Fibroblast of peridontal ligament (primary cell): ENCODE measurements at regions not wholly inside any gene's neighbourhood (a gene's known extent, or its start where the extent isn't known, plus 50 kb on each side); places are given as distances from the start of the nearest gene placed in this dataset.
A peak's percentile ranks its signal among the peaks of the same experiment; 100 is the strongest.

Experiments used
- DNase-seq: peaks from one replicate; pipeline ENCODE4 v3.0.0-alpha.2; 2010; ENCODE audit errors: extremely low read depth

DNA sequence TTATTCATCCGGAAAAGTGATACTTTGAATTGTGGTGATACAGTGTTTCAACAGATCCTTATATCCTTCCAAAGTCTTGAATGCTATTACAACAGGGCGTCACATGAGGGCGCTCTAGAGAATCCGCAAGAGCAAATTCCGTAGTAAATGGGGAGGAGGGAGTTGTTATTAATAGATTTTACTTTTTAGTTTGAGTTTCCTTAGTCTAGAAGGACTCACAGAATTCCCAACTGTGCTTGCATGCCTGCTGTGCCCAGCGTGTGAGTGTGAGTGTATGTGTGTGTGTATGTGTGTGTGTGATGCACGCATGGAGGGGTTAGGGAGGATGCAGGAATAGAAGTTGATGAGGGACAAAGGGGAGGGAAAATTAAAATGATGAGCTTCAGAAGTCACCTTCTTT is 375.3 kb downstream of the C12orf75 start:
- peak; percentile 69 for DNase-seq

DNA sequence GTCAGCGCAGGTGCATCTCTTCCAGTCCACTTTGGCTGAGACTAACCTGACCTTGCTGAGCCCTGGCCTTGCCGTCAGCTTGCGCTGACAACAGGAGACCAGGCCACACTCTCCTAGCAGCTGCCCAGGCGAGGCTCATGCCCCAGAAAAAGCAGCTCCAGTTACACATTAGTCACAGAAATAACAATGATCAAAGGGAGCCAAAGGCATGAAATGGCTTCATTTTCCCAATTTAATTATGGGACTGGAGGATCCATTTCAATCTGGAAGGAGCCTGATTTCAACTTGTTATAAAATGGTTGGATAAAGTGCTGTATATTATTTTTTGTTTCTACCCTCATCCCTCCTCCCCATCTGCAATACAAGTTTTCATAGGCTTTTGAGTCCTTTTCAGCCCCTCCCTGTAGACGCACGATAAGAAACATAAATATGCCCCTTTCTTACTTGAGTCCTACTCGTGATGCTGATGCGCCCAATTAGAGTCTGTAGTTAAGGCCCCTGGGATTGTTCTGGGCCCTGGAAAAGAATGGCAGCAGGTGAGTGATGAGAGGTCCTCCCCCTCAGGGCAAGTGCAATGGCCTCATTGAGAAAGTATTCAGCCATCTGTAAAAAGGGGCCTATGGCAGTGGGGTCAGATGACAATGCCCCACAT is 376.0 kb downstream of the C12orf75 start:
- peak; percentile 27 for DNase-seq

DNA sequence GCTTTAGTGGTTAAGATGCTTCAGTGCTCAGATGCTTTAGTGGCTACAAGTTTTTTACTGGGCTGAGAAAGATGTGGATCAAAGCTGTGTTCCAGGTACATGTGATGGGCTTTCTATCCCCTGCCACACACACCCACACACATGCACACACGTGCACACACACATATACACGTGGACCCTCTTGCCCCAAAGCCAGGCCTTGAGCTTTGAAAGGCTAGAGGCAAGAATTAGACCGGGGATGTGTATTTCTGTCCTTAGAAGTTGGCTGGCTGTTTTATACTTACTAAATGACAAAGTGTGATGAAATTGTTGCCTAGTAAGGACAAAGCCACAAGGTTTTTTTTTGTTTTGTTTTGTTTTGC is 376.5 kb downstream of the C12orf75 start:
- no peak for DNase-seq

DNA sequence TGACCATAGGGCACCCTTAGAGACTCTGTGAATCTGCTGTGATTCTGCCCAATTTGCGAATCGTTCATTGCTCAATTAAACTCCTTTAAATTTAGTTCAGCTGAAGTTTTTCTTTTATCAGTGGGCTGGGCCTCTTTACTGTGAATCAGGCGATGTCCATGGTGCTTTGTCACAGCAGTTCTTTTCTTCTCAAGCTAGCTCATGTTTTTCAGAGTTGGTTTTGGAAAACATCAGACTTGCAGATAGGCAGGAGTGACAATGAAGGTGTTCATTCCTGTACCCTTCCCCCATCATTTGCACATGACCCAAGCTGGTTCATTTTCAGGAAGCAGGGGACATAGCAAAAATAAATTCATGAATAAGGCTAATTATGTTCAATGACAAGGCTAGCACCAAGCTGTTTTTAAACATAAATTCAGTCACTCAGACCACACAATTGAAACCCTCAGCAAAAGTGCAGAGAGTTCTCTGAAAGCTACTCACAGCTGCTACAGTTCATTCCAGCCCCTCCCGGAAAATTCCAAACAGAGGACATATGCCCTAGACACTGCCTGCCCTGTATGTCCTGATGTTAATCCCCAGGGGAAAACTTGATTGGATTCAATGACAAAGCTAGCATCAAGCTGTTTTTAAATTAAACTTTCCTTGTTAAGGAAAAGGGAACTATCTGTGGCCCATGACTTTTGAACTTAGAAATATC is 383.3 kb downstream of the C12orf75 start:
- DNase-seq = no peak

DNA sequence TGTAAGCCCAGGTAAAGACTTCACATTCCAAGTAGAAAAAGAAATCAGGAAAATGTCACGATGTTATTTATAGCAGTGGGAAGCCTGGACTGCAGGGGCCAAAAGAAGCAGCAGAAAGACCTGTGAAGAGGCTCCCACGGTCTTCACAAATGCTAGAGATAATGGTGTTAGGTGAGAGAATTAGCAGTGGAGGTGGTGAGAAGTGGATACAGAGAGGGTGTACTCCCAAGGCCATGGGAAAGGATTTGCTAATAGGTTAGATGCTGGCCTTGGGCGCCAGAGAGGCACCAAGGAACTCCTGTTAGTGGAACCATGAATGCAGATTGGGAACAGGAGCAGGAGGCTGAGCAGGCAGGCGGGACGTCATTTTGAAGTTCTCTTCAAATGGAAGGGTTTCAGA is 386.1 kb downstream of the C12orf75 start:
- DNase-seq = no peak

DNA sequence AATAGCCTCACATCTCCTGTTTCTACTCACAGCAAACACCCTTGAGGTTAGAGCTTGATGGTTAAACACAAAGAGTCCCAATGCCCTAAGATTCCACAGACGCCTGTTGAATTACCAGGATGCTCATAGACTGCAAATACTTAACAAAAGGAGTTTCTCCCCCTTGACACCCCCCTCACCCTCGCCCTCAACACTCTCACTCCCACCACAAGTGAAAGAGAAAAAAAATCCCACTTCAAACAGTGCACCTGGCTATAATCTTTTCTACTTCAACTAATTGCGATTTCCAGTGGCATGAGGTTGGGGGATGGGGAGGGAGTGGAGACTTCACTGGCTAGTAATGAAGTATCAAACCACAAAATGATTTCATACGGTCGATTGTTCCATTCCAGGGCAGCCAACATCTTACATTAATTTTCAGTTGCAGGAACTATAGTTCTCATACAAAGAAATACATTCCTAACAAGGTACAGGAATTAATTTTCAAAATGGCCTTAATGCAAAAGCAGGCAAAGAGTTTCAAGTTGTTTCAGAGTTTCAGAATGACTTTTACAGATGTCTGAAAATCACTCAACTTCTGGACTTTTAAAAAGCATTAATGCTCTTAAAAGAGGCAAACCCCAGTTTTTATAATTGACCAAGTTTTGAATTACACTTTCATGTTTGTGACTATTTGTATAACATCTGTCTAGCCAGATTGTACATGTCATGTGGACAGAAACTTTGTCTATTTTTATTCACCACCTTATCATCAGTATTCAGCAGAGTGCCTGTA is 390.7 kb downstream of the C12orf75 start:
- no peak for DNase-seq

DNA sequence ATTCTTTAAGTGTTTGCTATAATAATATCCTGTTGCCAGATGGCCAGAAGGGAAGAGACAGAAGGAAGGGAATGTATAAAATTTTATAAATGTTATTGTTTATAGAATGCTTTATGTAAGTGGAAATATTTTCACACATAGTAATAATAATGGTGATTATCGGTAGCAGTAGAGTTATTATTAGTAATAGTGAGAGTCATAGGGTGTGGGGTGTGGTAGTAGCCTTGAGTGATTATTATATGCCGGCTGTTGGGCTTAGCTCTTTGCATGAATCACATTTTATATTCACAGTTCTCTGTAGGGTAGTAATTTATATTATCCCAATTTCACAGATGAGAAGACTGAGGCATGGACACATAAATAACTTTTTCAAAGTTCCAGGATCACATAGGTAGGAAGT is 391.4 kb downstream of the C12orf75 start:
- no peak for DNase-seq

DNA sequence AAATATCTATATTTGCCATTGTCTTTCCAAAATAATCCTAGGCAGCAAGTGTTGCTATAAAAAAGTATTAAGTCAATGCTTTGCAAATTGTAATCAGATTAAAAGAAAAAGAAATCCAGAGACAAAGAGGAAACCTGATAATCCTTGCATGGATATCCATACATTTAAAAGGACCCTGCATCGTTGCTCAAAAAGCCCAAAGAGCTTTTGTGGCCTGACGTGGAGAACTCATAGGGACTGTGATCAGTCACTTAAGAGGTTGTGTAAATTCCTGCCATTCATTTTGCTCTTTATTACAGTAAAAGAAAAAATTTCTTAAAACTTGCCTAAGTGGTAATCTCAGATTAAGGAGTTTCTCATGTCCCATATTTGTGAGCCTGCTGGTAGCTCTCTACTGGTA is 392.6 kb downstream of the C12orf75 start:
- no peak for DNase-seq

DNA sequence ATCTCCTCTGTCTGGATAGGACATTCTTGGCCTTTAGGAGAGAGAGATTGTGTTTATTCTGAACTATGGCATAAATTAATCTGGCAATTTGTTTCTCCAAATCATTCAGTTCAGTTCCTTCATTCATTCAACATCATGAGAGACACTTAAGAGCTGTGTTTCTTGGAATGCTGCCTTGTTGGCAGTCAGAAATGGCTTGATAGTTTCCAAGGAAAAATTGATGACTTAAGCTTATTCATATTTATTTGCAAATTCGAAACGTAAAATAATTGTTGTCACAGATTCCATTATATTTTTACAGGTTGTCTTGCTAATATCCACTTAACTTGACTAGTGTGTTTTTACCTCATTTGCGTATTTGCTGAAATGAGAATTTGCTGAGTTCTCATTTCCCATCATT is 393.0 kb downstream of the C12orf75 start:
- no peak for DNase-seq

DNA sequence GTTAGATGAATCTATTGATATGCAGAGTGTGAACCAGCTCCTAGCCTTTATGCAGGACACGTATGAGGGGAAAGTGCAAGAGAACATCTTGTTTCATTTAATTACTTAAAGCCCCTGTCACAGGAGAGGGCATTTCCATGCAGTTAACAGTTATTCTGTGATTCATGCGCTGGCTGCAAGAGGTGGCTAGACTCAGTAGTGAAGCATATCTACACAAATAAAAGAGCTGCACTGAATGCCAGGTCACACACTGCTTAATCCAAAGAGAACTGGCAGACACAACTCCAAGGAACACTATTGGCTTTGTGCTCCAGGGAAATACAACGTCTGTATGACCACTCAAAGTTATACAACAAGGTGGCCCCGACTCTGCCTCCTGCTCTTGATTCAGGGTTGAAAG is 394.1 kb downstream of the C12orf75 start:
- no peak for DNase-seq

DNA sequence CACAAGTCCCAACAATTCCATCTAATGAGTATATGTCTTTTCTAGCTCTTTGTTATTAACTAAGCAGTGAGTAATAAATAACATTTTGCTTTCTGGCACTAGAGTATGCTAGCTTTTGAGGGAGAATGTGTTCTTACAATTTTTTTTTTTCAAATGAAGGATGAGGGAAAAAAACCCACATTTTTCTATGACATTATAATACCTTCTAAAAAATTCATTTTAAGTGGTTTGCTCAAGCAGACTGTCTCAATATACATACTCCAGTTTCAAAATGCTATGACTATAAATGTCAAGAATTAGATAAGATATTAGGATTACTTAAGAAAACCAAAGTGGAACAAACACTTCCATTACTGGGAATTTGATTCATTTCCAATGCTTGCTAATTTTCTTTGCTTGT is 394.6 kb downstream of the C12orf75 start:
- DNase-seq = no peak

DNA sequence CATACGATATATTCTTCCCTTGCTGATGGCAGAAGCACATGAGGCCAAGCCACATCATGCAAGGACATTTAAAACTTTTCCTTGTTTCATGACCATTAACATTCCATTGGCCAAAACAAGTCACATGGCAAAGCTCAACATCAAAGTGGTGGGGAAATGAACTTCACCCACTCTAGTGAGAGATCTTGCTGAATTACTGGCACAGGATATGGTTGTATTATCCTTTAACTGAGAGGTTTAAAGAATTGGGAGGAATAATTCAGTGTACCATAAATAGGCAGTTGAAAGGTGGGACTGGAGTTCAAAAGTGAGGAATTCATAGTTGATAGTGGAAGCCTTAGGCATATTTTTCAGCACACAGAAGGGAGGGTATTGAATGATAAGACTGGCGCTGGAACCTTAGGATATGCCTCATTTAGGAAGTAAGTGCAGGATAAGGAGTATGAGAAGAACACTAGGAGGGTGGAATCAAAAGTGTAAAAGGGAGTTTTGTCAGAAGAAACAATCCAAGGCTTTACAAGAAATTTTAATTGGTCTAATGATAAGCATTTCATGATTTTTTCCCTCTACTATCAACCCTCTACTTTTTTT is 398.8 kb downstream of the C12orf75 start:
- no peak for DNase-seq

DNA sequence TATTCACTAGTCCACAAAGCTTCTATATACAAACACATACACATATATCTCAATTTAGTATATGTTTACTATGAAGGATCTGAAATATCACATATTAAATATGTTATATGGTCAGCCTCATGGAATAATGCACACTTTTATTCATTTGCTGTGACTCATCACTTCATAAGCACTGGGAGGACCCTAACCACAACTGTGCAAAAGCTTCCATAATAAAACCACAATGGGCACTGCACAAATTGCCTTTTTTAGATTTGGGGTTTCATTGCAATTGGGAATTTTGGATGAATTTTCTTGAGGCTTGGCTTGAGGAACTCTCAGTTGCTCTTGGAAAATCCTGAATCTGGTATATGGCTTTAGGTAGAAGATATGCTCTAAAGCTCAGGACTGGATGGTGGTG is 399.4 kb downstream of the C12orf75 start:
- no peak for DNase-seq

DNA sequence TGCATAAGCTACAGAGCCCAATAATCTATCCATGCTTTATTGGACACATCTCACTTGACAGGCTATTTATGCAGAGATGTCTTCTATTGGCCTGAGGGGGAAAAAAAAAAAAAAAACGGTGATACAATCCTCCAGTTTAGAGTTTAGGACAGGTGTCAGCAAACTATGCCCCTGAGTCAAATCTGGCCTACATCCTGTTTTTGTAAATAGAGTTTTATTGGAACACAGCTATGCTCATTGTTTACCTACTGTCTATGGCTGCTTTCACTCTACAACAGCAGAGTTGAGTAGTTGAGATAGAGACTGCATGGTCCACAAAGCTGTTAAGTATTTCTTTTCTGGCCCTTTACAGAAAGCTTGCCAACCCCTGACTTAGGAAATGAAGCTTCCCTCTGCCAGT is 403.1 kb downstream of the C12orf75 start:
- DNase-seq = no peak

DNA sequence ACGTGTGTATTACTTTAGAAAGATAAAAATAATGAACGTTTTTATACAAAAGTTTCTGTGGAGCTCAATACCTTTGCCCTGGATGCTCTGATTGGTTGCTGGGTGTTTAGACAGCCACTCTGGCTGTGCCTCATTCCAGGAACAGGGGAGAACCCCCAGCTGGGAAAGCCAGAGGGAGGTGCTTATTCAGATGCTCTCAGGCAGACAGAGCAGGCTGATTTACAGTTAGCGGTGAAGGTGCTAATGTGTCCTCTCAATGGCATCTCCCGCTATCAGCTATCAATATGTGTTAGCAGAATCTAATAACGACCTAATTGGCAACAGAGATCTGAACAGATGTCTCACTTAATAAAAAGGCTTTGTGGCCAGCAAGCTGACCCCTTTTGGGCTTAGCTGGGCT is 402.3 kb downstream of the NUAK1 start:
- DNase-seq = no peak

DNA sequence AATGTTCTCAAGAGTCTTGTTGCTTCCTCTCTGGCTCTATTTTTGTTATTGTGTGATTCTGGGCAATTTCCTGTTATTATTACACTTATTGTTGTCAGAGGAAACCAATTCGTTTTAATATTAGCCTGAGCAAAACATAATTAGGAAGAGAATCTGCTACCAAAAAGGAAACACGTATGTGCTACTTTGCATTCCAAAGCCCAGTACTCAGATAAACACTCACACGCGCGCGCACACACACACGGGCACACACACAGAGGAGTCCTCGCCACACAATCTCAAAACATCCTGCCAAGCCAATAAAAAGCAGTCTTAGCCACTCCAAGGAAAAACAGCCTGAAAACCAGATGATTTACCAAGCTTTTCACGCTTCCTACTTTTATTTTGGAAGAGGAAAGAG is 400.7 kb downstream of the NUAK1 start:
- no peak for DNase-seq

DNA sequence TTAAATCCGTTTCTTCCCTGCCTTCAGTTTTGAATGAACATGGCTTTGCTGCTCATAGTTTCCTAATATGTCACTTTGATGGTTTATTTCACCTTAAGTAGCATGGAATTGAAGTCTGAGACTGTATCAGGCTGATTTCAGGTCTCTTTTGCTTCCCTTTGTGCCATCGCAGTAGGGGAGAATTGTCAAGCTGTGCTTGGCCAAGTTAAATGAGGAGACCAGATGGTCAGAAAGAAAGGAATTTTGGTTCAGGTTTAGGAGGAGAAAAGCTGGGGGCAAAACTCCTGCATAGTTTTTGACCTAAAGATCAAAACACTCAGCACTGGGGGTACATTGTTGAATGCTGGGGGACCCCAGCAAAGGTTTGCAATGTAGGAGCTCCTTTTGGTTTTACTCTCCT is 398.4 kb downstream of the NUAK1 start:
- DNase-seq = no peak

DNA sequence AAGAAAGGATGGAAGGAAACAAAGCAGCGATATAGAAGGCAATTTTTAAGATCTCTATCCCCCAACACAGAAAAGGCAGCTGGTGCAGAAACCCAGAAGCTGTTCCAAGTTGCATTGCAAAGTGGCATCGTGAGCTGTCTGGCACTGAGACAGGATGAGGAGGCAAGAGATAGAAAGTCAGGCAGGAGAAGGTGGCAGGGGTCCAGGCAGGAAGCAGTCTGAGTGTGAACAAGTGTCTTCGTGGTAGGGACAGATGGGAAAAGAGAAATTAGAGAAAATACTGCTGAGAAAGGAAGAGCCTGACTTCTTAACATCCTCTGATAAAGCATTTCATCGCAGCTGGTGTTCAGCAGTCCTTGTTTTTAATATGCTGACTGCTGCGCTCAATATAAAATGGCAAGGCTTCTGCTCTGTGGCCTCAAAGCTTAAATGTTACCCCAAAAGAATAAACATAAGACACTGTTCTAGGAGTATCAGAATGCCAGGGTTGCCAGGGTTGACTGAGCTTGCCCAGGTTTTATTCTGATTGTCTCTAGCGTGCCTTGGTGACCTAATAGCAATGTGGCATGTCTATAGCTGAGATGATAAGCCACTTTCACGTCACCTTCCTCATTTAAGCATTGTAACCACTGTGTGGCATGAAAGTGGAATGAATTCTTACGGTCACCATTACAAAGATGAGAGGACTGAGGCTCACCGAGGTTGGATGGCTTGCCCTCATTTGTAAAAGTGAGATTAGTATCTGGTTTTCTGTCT is 397.6 kb downstream of the NUAK1 start:
- no peak for DNase-seq

DNA sequence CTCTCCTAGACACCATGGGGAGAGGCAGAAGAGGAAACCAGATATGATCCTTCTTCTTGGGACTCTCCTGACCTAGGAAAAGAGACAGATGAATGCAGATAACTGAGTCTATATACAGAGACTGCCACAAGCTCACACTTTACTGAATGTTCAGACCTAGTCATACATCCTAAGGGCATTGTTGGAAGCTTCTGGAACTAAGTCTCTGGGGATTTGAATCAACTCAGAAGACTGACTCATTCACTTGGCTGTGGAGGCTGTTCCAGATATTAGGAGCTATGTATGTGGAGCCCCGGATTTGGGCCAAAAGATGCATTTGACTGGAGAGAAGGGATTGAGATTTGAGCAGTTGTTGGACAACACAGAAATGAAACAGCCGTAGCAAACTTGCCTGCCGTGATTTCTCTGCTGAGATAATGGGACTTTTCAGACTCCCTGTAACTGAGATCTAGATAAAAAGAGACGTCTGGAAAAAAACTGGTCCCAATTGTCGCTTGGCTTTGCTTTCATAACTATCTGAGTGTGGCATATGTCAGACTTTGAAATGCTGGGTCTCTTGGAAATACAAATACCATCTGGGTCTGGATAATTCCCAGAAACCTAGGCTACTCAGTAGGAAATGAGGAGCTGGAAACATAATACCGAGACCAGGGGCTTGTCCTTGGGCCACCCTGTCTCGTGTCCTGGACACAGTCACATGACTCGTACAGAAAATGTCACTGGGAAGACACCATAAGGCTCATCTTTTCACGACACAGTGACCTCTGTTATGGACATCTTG is 396.8 kb downstream of the NUAK1 start:
- DNase-seq = peak; percentile 60

DNA sequence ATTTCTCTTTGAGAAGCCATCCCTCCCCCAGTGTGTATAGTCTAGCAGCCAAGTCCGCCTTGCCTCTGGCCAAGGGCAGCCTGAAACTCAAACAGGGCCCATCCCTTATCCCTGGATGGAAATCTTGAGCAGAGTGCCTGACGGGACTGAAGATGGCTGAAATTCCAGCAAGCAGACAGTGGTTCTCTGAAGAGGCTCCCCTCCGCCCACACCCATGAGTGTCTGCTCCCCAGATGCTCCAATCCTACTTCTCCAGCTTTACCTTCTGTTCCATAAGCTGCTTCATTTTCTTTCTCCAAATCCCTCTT is 396.2 kb downstream of the NUAK1 start:
- no peak for DNase-seq

DNA sequence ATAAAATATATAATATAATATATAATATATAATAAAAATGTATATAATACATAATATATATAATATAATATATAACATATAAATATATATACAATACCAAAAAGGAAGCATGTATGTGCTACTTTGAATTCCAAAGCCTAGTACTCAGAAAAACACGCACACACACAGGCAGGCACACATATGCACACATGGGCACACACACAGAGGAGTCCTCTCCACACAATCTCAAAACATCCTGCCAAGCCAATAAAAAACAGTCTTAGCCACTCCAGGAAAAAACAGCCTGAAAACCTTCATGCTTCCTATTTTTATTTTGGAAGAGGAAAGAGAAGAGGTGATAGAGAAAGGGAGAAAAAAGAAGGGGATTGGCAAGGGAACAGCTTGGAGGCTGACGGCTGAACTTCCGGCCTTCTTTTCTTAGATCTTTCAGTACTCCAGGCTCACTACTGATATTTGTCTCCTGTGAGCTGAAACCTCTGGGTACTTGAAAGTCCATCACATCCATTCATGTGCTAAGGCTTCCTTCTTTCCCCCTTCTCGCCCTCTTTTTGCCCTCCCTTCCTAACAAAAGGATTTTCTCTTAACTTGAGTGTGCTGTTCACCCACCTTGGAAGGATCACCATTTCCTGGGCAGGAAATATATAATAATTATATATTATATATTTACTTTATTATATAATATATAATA is 394.2 kb downstream of the NUAK1 start:
- DNase-seq = no peak
